ENCODE measurements at regions not wholly inside any gene's neighbourhood (a gene's known extent, or its start where the extent isn't known, plus 50 kb on each side); places are given as distances from the start of the nearest gene placed in this dataset.

DNA sequence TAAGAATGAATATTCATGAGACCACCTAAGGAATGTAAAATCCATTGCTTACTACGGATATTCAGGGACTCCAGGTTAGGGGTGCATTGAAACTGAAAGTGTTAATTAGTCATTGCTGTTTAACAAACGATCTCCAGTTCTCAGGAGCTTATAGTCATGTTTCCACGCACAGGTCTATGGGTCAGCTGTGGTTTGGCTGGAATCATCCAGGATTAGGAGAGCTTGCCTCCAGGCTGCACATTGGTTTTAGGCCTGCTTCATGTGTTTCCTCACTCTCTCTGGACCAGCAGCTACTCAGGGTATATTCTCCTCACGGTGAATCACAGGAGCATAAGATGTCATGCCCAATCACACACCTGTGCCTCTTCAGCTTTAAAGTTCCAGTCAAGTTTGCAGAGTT, 98.9 kb downstream of the ATXN3L start:
- TF ChIP-seq CTCF (IDR thresholded peaks at IDR 0.05; ENCODE audit: low read length), result no peak
- TF ChIP-seq EZH2 (IDR thresholded peaks at IDR 0.05; ENCODE audit: borderline replicate concordance, low read length), result no peak

All from OCI-LY1 (cell line).